ENCODE measurements at regions not wholly inside any gene's neighbourhood (a gene's known extent, or its start where the extent isn't known, plus 50 kb on each side); places are given as distances from the start of the nearest gene placed in this dataset.

DNA sequence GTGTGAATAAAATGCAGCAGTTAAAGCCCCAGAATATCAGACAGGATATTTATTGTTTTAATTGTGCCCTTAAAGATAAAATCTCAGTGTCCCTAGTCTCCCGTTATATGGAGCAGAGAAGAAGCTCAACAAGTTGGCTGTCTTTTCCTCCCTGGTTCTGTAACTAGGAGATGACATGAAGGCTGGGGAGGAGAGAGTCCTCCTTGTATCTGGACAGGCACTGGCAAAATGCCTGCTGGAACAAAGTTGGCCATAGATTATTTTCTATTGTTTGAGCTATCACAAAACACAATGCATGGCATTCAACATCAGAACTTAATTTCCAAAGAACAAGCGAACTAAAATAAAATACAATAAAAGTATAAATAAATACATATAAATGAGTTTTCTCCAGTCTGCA is 694.9 kb upstream of the KCND2 start:
- no peaks in the 10 kb centered on the region for H4K20me1 ChIP-seq (ENCODE audit: control insufficient read depth, insufficient read depth, low read length, poor library complexity, severe bottlenecking)
- TF ChIP-seq EZH2 (IDR thresholded peaks at IDR 0.05; ENCODE audit: borderline replicate concordance, insufficient read depth, low read depth, low read length, poor library complexity, severe bottlenecking), result no peak
- TF ChIP-seq, protein P1, sequence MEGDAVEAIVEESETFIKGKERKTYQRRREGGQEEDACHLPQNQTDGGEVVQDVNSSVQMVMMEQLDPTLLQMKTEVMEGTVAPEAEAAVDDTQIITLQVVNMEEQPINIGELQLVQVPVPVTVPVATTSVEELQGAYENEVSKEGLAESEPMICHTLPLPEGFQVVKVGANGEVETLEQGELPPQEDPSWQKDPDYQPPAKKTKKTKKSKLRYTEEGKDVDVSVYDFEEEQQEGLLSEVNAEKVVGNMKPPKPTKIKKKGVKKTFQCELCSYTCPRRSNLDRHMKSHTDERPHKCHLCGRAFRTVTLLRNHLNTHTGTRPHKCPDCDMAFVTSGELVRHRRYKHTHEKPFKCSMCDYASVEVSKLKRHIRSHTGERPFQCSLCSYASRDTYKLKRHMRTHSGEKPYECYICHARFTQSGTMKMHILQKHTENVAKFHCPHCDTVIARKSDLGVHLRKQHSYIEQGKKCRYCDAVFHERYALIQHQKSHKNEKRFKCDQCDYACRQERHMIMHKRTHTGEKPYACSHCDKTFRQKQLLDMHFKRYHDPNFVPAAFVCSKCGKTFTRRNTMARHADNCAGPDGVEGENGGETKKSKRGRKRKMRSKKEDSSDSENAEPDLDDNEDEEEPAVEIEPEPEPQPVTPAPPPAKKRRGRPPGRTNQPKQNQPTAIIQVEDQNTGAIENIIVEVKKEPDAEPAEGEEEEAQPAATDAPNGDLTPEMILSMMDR (IDR thresholded peaks at IDR 0.05), result no peak
- H3K9me3 ChIP-seq (ENCODE audit: control extremely low read depth in 1 of 3, control insufficient read depth in 2 of 3, insufficient read depth in 1 of 3, low read length in 2 of 3), result peaks cover 0 to 5% (median 0%) of the 10 kb centered on the region in 3 donors
- DNase-seq, result no peak
- WGBS (ENCODE audit: insufficient coverage), result 100% methylated on average over 1 of the region's 2 CpGs
- Mint-ChIP-seq H3K9me3 (ENCODE audit: insufficient read depth) (no peaks in the 10 kb centered on the region), H3K4me3 (no peak overlapping the region), H3K27ac (no peak overlapping the region), H3K27me3 (no peaks in the 10 kb centered on the region), H3K4me1 (no peaks in the 10 kb centered on the region)
- intact Hi-C loops (cut with micrococcal nuclease), result no loop called here
- H3K4me1 ChIP-seq (ENCODE audit: control insufficient read depth in 2 of 2, insufficient read depth in 2 of 2, low read length in 2 of 2), result no peaks in the 10 kb centered on the region
- ChIA-PET CTCF (no interaction called here), POLR2A (no interaction called here)
- H3K4me3 ChIP-seq (ENCODE audit: control extremely low read depth in 1 of 5, extremely low read depth in 1 of 5, insufficient read depth in 1 of 5, low read depth in 2 of 5, low read length in 4 of 5), result no peak overlapping the region
- H2AFZ ChIP-seq (ENCODE audit: insufficient read depth, low read depth, low read length, poor library complexity, severe bottlenecking), result no peak overlapping the region
- H3K36me3 ChIP-seq (replicated peaks in 1 of 2; ENCODE audit: control extremely low read depth in 1 of 2, control insufficient read depth in 1 of 2, extremely low read depth in 1 of 2, insufficient read depth in 2 of 2, low read length in 1 of 2), result no peaks in the 10 kb centered on the region
- no peak overlapping the region for H3K27ac ChIP-seq (ENCODE audit: low read length in 2 of 2)
- no peaks in the 10 kb centered on the region for H3K79me2 ChIP-seq (ENCODE audit: control insufficient read depth, insufficient read depth, low read length)
- H3K9ac ChIP-seq (ENCODE audit: low read length), result no peak overlapping the region
- ATAC-seq (ENCODE audit: low read depth), result no peak
- no peaks in the 10 kb centered on the region for H3K27me3 ChIP-seq (replicated peaks in 1 of 4; ENCODE audit: control extremely low read depth in 1 of 4, control insufficient read depth in 3 of 4, insufficient read depth in 4 of 4, low read length in 3 of 4)
- H3K4me2 ChIP-seq (replicated peaks; ENCODE audit: low read depth, low read length, poor library complexity, severe bottlenecking), result no peak overlapping the region

DNA sequence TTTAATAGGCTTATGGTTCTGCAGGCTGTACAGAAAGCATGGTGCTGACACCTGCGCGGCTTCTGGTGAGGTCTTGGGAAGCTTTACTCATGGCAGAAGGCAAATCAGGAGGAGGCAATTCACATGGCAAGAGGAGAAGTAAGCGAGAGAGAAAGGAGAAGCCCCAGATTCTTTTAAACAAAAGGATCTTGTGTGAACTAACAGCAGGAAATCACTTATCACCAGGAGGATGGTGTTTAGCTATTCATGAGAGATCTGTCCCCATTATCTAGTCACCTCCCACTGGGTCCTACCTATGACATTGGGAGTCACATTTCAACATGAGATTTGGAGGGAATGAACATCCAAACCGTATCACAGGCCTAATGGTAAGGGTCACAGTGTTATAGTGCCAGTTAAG is 678.0 kb upstream of the KCND2 start:
- Histone ChIP-seq H3K27ac (ENCODE audit: low read length in 2 of 2) (no peak overlapping the region), H3K4me1 (ENCODE audit: control insufficient read depth in 2 of 2, insufficient read depth in 2 of 2, low read length in 2 of 2) (no peaks in the 10 kb centered on the region), H3K9me3 (ENCODE audit: control extremely low read depth in 1 of 3, control insufficient read depth in 2 of 3, insufficient read depth in 1 of 3, low read length in 2 of 3) (no peaks in the 10 kb centered on the region), H2AFZ (ENCODE audit: insufficient read depth, low read depth, low read length, poor library complexity, severe bottlenecking) (no peak overlapping the region), H3K79me2 (ENCODE audit: control insufficient read depth, insufficient read depth, low read length) (no peaks in the 10 kb centered on the region), H3K4me2 (replicated peaks; ENCODE audit: low read depth, low read length, poor library complexity, severe bottlenecking) (no peak overlapping the region), H3K27me3 (replicated peaks in 1 of 4; ENCODE audit: control extremely low read depth in 1 of 4, control insufficient read depth in 3 of 4, insufficient read depth in 4 of 4, low read length in 3 of 4) (no peaks in the 10 kb centered on the region), H3K4me3 (ENCODE audit: control extremely low read depth in 1 of 5, extremely low read depth in 1 of 5, insufficient read depth in 1 of 5, low read depth in 2 of 5, low read length in 4 of 5) (no peak overlapping the region), H4K20me1 (ENCODE audit: control insufficient read depth, insufficient read depth, low read length, poor library complexity, severe bottlenecking) (no peaks in the 10 kb centered on the region), H3K9ac (ENCODE audit: low read length) (no peak overlapping the region), H3K36me3 (replicated peaks in 1 of 2; ENCODE audit: control extremely low read depth in 1 of 2, control insufficient read depth in 1 of 2, extremely low read depth in 1 of 2, insufficient read depth in 2 of 2, low read length in 1 of 2) (no peaks in the 10 kb centered on the region)
- ChIA-PET POLR2A (no interaction called here), CTCF (no interaction called here)
- DNase-seq (no peak), ATAC-seq (ENCODE audit: low read depth) (no peak)
- intact Hi-C loops (cut with micrococcal nuclease), result no loop called here
- Mint-ChIP-seq H3K4me3 (no peak overlapping the region), H3K27ac (no peak overlapping the region), H3K27me3 (no peaks in the 10 kb centered on the region), H3K9me3 (ENCODE audit: insufficient read depth) (peaks cover 3% of the 10 kb centered on the region), H3K4me1 (no peaks in the 10 kb centered on the region)
- TF ChIP-seq EZH2 (IDR thresholded peaks at IDR 0.05; ENCODE audit: borderline replicate concordance, insufficient read depth, low read depth, low read length, poor library complexity, severe bottlenecking), result no peak
- TF ChIP-seq, protein P1 (IDR thresholded peaks at IDR 0.05), result no peak
- 83% methylated on average over 2 of the region's 4 CpGs for WGBS (ENCODE audit: insufficient coverage)
